Kidney epithelial cell (primary cell): ENCODE measurements at regions not wholly inside any gene's neighbourhood (a gene's known extent, or its start where the extent isn't known, plus 50 kb on each side); places are given as distances from the start of the nearest gene placed in this dataset.

Source experiments
- DNase-seq: peaks from one replicate; pipeline ENCODE4 v3.0.0-alpha.2; 2010; ENCODE audit warnings: low read depth
- H3K27me3 ChIP-seq: 2 replicates; pipeline ENCODE4 v1.6.0; 2011; ENCODE audit warnings: low read length; ENCODE audit not compliant: control insufficient read depth, insufficient read depth
- H3K36me3 ChIP-seq: 2 replicates; pipeline ENCODE4 v1.5.1; 2011; ENCODE audit warnings: low read length; ENCODE audit not compliant: control insufficient read depth, insufficient read depth
- H3K4me3 ChIP-seq: 2 replicates; pipeline ENCODE4 v1.5.1; 2011; ENCODE audit warnings: low read depth, mild to moderate bottlenecking, control low read depth, low read length
- TF ChIP-seq, protein P1 (sequence below): IDR thresholded peaks from 2 replicates; pipeline ENCODE4 v1.5.1; 2011; ENCODE audit warnings: mild to moderate bottlenecking, moderate library complexity, low read length, control low read depth, inconsistent platforms; ENCODE audit not compliant: insufficient read depth, poor library complexity, severe bottlenecking

DNA sequence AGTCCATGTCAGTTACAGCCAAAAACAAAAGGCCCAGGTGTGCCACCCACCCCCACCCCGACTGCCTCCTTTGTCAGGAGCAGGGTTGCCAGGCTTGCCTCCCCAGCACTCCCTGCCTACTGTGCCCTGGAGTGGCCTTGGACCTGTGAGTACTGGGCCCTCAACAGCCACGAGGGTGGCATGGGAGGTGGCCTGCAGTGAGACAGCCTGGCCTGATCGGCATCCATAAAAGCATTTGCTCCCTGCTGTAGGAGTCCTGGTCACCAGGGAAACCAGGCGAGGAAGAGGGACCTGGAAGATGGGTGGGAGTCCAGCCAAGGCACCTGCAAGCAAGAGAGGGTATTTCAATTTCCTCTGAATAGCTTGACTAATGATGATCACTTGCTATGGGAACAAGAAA, 56.4 kb upstream of the KCNMB2 start:
- no peak for DNase-seq
- Histone ChIP-seq H3K27me3 (no peaks in the 10 kb centered on the region), H3K36me3 (no peaks in the 10 kb centered on the region), H3K4me3 (no peak overlapping the region)
- TF ChIP-seq, protein P1, sequence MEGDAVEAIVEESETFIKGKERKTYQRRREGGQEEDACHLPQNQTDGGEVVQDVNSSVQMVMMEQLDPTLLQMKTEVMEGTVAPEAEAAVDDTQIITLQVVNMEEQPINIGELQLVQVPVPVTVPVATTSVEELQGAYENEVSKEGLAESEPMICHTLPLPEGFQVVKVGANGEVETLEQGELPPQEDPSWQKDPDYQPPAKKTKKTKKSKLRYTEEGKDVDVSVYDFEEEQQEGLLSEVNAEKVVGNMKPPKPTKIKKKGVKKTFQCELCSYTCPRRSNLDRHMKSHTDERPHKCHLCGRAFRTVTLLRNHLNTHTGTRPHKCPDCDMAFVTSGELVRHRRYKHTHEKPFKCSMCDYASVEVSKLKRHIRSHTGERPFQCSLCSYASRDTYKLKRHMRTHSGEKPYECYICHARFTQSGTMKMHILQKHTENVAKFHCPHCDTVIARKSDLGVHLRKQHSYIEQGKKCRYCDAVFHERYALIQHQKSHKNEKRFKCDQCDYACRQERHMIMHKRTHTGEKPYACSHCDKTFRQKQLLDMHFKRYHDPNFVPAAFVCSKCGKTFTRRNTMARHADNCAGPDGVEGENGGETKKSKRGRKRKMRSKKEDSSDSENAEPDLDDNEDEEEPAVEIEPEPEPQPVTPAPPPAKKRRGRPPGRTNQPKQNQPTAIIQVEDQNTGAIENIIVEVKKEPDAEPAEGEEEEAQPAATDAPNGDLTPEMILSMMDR: no peak

DNA sequence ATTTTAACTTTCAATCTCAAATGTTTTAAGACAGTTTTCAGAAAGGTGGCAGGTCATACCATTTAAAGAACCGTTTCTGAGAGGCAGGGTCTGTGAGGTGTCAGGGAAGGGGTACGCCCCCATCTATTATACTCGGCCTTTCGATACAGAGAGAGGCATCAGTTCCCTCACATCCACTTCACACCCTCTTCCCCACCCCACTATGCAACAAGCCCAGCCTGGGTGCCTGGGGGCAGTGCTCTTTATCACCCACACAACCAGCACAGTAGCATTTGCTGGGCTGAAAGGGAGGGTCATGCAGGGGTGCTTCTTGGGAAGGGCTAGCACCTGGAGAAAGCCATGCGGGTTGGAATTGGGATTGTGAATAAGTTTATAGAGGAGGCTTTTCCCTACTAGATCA, 56.0 kb upstream of the KCNMB2 start:
- Histone ChIP-seq H3K36me3 (no peaks in the 10 kb centered on the region), H3K27me3 (no peaks in the 10 kb centered on the region), H3K4me3 (no peak overlapping the region)
- TF ChIP-seq, protein P1: no peak
- DNase-seq: no peak

DNA sequence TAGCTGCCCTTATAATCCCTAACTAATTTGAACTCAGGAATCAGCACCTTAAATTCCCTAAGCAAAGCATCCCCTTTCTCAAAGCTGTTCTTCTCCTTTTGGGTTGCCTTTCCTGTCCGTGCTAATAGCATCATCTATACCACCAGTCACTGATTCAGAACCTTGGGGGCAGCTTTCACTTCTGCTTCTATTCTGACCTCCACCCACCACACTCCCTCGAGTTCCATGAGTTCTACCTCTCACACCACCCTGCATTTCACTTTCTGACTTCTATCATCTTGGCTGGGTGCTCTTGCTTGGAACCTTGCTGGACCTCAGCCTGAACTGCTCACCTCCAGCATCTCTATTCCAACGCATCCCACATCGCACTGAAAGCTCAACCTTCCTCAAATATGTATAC, 55.4 kb upstream of the KCNMB2 start:
- no peaks in the 10 kb centered on the region for H3K36me3 ChIP-seq
- no peak overlapping the region for H3K4me3 ChIP-seq
- TF ChIP-seq, protein P1: no peak
- no peaks in the 10 kb centered on the region for H3K27me3 ChIP-seq
- DNase-seq: no peak

DNA sequence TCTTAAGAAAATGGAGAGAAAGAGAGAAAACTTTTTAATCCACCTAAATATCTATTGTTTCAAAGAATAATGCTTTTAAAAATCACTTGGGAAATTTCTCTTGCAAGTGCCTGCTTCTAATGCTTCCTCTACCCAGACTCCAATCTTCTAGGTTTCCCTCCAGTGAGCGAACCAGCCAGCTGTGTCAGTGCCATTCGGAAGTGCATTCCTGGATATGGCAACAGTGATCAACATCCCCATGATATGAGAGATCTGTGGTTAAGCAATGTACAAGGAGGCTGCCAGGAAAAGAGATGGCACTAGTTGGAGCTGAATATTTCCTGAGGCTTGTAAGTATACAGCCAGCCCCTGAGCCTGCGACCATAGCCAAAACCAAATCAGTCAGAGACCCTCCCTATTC, 53.3 kb upstream of the KCNMB2 start:
- Histone ChIP-seq H3K4me3 (no peak overlapping the region), H3K36me3 (no peaks in the 10 kb centered on the region), H3K27me3 (no peaks in the 10 kb centered on the region)
- peak; percentile 54 for DNase-seq
- TF ChIP-seq, protein P1: no peak

DNA sequence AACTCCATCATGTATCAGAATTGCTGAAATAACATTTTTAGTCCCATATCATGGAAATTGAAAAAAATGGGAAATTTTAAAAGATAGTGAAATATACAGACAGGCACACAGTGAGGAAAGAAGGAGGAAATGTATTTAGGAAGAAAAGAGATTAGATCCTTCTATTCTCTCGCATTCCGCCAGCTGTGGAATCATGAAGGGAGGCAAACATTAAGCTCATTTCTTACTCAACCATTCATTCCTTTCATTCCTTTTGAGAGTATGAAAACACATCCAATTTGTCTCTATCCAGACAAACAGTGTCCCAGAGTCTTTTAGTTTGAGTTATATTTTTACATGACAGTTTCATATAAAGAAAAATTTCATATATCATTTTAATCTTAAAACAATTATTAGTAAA, 52.5 kb upstream of the KCNMB2 start:
- TF ChIP-seq, protein P1: no peak
- H3K4me3 ChIP-seq: no peak overlapping the region
- no peaks in the 10 kb centered on the region for H3K36me3 ChIP-seq
- DNase-seq: peak; percentile 1
- no peaks in the 10 kb centered on the region for H3K27me3 ChIP-seq

DNA sequence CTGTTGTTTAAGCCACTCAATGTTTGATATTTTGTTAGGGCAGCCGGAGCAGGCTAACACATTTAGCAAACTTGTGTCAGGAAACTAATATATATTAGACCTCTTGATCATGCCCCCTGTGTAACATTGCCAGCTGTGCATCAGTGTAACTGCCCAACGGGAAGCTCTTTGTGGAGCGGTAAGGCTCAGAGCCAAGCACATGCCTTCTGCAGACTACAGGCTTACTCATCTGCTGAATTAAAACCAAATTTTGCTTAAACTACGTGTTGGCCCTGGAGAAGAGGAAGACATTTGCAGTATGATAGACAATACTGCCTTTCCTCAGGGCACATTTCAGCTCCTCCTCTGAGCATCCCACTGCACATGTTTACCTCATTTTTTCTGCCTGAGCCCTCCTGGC, 50.5 kb upstream of the KCNMB2 start:
- Histone ChIP-seq H3K27me3 (no peaks in the 10 kb centered on the region), H3K4me3 (no peak overlapping the region), H3K36me3 (no peaks in the 10 kb centered on the region)
- no peak for DNase-seq
- TF ChIP-seq, protein P1: no peak
